ENCODE measurements at regions not wholly inside any gene's neighbourhood (a gene's known extent, or its start where the extent isn't known, plus 50 kb on each side); places are given as distances from the start of the nearest gene placed in this dataset.
"Not testable (repeated sequence)": the region's sequence is repeated elsewhere in the genome, so short reads cannot be mapped to it uniquely, and the experiment has no call there.

DNA sequence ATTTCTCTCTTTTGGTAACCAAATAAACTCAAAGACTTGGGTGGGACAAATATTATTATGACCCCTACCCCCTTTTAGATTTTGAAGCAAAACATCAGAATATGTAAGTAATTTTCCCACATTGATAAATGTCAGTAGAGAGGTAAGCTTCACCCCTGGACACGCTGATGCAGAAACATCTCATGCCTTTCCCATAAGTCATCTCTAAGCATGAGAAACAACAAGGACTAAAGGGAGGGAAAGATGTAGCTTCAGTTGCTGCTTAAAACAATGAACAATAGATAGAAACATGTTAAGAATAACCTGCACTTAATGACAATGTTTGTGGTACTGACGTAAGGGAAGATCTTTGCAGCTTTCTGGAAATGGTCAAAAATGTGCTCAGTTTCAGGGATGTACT, 56.3 kb upstream of the SLC8A3 start:
- Histone ChIP-seq H3K4me1 (ENCODE audit: control insufficient read depth, insufficient read depth, low read length) (no peaks in the 10 kb centered on the region), H3K27ac (ENCODE audit: low read length) (no peak overlapping the region), H3K27me3 (ENCODE audit: control insufficient read depth, insufficient read depth, low read length) (no peaks in the 10 kb centered on the region), H3K9me3 (replicated peaks; ENCODE audit: control insufficient read depth, low read depth, low read length) (no peaks in the 10 kb centered on the region), H3K36me3 (ENCODE audit: control insufficient read depth, insufficient read depth, low read length) (no peaks in the 10 kb centered on the region), H3K4me3 (ENCODE audit: low read length) (no peak overlapping the region)
- 100% methylated on average over 1 of the region's 2 CpGs for WGBS (ENCODE audit: insufficient coverage)
- DNase-seq, result no peak

DNA sequence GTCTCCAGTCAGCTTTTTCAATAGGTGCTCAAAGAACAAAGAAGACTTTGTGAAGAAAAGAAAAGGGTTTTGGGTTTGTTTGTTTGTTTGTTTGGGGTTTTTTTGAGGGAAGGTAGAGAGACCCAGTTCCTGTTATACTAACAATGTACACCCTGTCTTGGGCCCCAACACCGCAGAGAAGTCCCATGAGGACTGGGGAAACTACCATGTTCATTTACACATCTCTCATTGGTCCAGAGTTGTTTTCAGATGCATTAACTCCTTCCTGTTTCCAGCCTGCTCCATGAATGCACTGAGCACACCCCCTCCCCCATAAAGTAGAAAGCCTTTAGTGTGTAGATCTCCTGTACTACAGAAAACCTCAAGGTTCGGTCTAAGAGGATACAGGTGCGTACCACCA, 51.1 kb upstream of the SLC8A3 start:
- H3K36me3 ChIP-seq (ENCODE audit: control insufficient read depth, insufficient read depth, low read length), result no peaks in the 10 kb centered on the region
- no peaks in the 10 kb centered on the region for H3K4me1 ChIP-seq (ENCODE audit: control insufficient read depth, insufficient read depth, low read length)
- no peak overlapping the region for H3K27ac ChIP-seq (ENCODE audit: low read length)
- H3K27me3 ChIP-seq (ENCODE audit: control insufficient read depth, insufficient read depth, low read length), result no peaks in the 10 kb centered on the region
- no peak for DNase-seq
- no peak overlapping the region for H3K4me3 ChIP-seq (ENCODE audit: low read length)
- whole genome bisulfite sequencing (ENCODE audit: insufficient coverage), result no CpG with 5 or more reads among the region's 3 CpGs
- no peaks in the 10 kb centered on the region for H3K9me3 ChIP-seq (replicated peaks; ENCODE audit: control insufficient read depth, low read depth, low read length)

DNA sequence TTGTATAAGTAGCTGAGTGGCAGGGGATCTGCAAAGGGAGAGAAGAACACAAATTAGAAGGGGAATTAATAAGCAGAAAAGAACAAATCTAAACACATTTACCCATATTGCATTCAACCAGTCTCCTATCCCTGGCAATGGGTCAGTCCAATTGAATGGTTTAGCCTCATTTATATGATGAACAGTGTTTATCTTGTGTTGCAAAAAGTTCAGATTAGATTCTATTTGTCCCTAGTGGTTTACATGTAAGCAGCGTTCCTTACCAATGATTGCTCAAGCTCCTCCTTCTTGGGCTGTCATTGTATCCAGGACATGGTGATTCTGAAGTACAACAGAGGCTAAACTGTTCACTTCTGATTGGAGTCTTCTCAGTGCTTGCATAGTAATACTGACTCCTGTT, 49.9 kb upstream of the SLC8A3 start:
- not testable (repeated sequence) for H3K36me3 ChIP-seq (ENCODE audit: control insufficient read depth, insufficient read depth, low read length); H3K4me1 ChIP-seq (ENCODE audit: control insufficient read depth, insufficient read depth, low read length); H3K9me3 ChIP-seq (replicated peaks; ENCODE audit: control insufficient read depth, low read depth, low read length); DNase-seq; H3K27ac ChIP-seq (ENCODE audit: low read length); H3K4me3 ChIP-seq (ENCODE audit: low read length); H3K27me3 ChIP-seq (ENCODE audit: control insufficient read depth, insufficient read depth, low read length)
- no CpG with 5 or more reads among the region's 1 CpG for WGBS (ENCODE audit: insufficient coverage)

Measured in muscle of leg (tissue), 3 donors.